ENCODE measurements at regions not wholly inside any gene's neighbourhood (a gene's known extent, or its start where the extent isn't known, plus 50 kb on each side); places are given as distances from the start of the nearest gene placed in this dataset.

DNA sequence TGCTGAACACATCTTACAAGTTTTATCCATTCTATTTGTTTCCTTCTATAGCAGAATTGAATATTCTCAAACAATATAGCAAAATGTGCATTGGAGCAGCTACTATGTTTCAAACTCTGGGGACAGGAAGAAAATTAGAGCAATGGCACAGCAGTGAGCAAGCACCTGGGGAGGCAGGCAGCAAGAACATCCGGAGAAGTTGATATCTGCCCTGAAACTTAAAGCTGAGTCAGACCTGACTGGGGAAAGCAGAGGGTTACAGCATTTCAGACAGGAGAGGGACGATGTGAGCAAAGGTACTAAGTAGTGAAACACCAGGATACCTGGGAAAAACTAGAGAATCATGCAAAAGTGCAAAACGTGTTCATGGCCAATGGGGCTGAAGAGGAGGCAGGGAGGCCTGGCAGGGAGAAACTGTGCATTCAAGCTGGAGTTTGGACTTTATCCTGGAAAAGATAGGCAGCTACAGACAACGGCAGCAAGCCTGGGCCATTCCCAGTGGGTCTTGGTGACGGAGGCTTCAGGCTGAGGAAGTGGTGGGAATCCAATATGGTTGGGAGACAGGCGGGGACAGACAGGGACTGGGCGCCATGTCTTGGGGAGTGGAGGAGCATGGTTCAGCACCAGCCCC, 118.0 kb upstream of the CDKN3 start:
- DNase-seq (ENCODE audit: extremely low spot score): no peak
- no peak for TF ChIP-seq EP300 (IDR thresholded peaks at IDR 0.05)
- TF ChIP-seq, protein P1, sequence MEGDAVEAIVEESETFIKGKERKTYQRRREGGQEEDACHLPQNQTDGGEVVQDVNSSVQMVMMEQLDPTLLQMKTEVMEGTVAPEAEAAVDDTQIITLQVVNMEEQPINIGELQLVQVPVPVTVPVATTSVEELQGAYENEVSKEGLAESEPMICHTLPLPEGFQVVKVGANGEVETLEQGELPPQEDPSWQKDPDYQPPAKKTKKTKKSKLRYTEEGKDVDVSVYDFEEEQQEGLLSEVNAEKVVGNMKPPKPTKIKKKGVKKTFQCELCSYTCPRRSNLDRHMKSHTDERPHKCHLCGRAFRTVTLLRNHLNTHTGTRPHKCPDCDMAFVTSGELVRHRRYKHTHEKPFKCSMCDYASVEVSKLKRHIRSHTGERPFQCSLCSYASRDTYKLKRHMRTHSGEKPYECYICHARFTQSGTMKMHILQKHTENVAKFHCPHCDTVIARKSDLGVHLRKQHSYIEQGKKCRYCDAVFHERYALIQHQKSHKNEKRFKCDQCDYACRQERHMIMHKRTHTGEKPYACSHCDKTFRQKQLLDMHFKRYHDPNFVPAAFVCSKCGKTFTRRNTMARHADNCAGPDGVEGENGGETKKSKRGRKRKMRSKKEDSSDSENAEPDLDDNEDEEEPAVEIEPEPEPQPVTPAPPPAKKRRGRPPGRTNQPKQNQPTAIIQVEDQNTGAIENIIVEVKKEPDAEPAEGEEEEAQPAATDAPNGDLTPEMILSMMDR (IDR thresholded peaks at IDR 0.05): no peak
- no peak for TF ChIP-seq POLR2AphosphoS5 (IDR thresholded peaks at IDR 0.05)
- TF ChIP-seq POLR2A (IDR thresholded peaks at IDR 0.05; ENCODE audit: low read depth): no peak
- WGBS: 85% methylated on average over 6 of the region's 7 CpGs
- H3K4me3 ChIP-seq: no peak overlapping the region
- intact Hi-C loops (cut with DNase I): no loop called here
- no peaks in the 10 kb centered on the region for H3K27me3 ChIP-seq
- no peaks in the 10 kb centered on the region for H3K36me3 ChIP-seq
- H3K4me1 ChIP-seq: no peaks in the 10 kb centered on the region
- H3K27ac ChIP-seq (replicated peaks in 1 of 4): no peak overlapping the region
- H3K9me3 ChIP-seq: no peaks in the 10 kb centered on the region

DNA sequence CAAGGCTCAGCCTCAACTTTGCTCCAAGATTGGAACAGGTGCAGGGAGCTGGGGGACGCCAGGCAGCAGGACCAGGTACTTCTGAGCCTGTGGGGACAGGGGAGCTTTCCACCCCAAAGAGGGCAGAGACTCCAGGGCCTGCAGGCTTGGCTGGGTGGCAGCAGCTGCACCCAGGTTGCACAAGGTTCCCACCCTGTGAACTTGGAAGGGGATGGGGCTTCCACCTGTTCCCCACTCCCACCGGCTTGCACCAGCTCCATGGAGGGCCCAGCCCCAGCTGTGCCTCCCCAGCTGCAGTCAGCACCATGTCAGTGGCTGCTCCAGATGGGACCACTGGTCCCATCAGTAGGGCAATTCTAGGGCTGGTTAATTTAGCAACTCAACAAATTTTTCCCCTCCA, 114.0 kb upstream of the CDKN3 start:
- Histone ChIP-seq H3K4me3 (no peak overlapping the region), H3K9me3 (no peaks in the 10 kb centered on the region), H3K27me3 (no peaks in the 10 kb centered on the region), H3K27ac (replicated peaks in 1 of 4) (no peak overlapping the region), H3K36me3 (no peaks in the 10 kb centered on the region), H3K4me1 (no peaks in the 10 kb centered on the region)
- DNase-seq (ENCODE audit: extremely low spot score): no peak
- WGBS: 100% methylated on average over 2 of the region's 2 CpGs
- no peak for TF ChIP-seq POLR2A (IDR thresholded peaks at IDR 0.05; ENCODE audit: low read depth)
- TF ChIP-seq, protein P1 (IDR thresholded peaks at IDR 0.05): no peak
- TF ChIP-seq POLR2AphosphoS5 (IDR thresholded peaks at IDR 0.05): no peak
- TF ChIP-seq EP300 (IDR thresholded peaks at IDR 0.05): no peak
- intact Hi-C loops (cut with DNase I): no loop called here

DNA sequence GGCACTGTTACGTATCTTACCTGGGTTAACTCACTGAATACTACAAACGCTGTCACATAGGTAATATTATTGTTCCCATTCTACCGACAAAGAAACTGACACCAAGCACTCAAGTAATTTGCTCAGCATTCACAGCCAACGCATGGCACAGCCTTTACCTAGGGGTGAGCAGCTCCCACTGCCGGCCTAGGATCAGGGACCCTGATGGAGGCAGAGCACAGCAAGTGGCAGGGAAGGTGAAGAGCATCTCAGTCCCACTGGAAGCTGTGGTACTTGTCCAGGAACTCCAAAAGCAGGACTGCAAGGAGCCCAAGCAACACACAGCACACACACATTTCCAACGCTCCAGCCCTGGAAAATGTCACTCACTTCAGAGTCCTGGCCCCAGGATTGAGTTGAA, 111.8 kb upstream of the CDKN3 start:
- no peak for DNase-seq (ENCODE audit: extremely low spot score)
- H3K27me3 ChIP-seq: no peaks in the 10 kb centered on the region
- 89% methylated on average over 6 of the region's 6 CpGs for WGBS
- TF ChIP-seq POLR2A (IDR thresholded peaks at IDR 0.05; ENCODE audit: low read depth): no peak
- TF ChIP-seq, protein P1 (IDR thresholded peaks at IDR 0.05): no peak
- no peak for TF ChIP-seq EP300 (IDR thresholded peaks at IDR 0.05)
- no peak for TF ChIP-seq POLR2AphosphoS5 (IDR thresholded peaks at IDR 0.05)
- H3K36me3 ChIP-seq: no peaks in the 10 kb centered on the region
- H3K9me3 ChIP-seq: no peaks in the 10 kb centered on the region
- no peak overlapping the region for H3K27ac ChIP-seq (replicated peaks in 1 of 4)
- intact Hi-C loops (cut with DNase I): no loop called here
- no peaks in the 10 kb centered on the region for H3K4me1 ChIP-seq
- no peak overlapping the region for H3K4me3 ChIP-seq

DNA sequence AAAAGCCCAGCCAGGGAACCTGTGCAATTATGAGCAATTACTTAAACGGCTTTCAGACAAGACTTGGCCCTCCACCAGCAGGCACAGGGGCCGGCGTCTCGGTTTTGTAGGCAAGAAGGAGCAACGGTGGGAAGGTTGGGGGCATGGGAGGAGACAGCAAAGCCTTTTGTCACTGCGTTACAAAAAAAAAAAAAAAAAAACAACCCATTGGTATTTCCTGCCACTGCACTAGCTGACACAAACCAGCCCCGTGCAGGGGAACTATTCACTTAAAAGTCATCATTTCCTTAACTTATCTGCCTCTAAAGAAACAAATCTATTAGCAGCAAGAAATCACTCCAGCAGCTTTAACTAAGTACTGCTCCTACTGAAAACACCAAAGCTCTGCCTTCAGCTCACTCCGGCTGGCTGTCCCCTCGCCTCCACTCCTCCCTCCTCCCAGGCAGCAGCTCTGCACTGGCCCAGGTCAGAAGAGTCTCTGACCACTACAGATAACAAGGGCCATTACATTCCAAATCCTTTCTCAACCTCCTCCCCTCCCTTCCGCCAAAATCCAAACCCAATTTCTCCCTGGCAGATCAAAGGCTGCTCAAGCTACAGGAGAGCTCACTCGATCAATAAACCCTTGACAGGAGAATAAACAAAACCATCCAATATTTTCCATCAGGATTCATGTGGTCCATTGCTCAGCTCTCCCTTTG, 105.2 kb upstream of the CDKN3 start:
- intact Hi-C loops (cut with DNase I): no loop called here
- Histone ChIP-seq H3K4me1 (peaks cover 0 to 7% (median 0%) of the 10 kb centered on the region in 4 donors), H3K9me3 (no peaks in the 10 kb centered on the region), H3K27ac (replicated peaks in 1 of 4) (no peak overlapping the region), H3K4me3 (no peak overlapping the region), H3K36me3 (no peaks in the 10 kb centered on the region), H3K27me3 (no peaks in the 10 kb centered on the region)
- TF ChIP-seq POLR2A (IDR thresholded peaks at IDR 0.05; ENCODE audit: low read depth) (no peak), EP300 (IDR thresholded peaks at IDR 0.05) (no peak), POLR2AphosphoS5 (IDR thresholded peaks at IDR 0.05) (no peak)
- TF ChIP-seq, protein P1 (IDR thresholded peaks at IDR 0.05): no peak
- 27% methylated on average over 11 of the region's 11 CpGs for WGBS
- no peak for DNase-seq (ENCODE audit: extremely low spot score)

Measured in esophagus muscularis mucosa (tissue), 4 donors.